ENCODE measurements at regions not wholly inside any gene's neighbourhood (a gene's known extent, or its start where the extent isn't known, plus 50 kb on each side); places are given as distances from the start of the nearest gene placed in this dataset.
"Not testable (repeated sequence)": the region's sequence is repeated elsewhere in the genome, so short reads cannot be mapped to it uniquely, and the experiment has no call there.

DNA sequence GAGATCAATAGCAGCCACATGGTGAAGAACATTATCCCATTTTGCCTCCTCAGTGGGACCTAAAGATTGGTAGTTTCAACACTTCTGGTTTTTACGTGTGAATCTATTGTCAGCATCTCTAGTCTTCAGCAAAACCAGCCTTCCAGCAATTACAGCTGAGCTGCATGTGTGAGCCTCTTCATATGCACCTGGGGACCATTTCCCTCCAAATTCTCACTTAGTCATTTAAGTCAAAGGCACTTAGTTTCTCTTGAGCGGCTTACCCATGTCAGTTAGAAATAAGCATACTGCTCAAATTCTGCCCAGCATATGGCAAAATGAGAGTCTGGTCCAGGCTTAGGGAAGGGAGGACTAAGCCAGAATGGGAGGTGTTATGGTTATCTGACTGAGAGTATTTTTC is 99.7 kb upstream of the NXPH2 start:
- BruUV-seq (replicated peaks): no TSS peak
- TF ChIP-seq EZH2phosphoT487 (IDR thresholded peaks at IDR 0.05; ENCODE audit: borderline replicate concordance, low read length): no peak
- TF ChIP-seq, protein P1, sequence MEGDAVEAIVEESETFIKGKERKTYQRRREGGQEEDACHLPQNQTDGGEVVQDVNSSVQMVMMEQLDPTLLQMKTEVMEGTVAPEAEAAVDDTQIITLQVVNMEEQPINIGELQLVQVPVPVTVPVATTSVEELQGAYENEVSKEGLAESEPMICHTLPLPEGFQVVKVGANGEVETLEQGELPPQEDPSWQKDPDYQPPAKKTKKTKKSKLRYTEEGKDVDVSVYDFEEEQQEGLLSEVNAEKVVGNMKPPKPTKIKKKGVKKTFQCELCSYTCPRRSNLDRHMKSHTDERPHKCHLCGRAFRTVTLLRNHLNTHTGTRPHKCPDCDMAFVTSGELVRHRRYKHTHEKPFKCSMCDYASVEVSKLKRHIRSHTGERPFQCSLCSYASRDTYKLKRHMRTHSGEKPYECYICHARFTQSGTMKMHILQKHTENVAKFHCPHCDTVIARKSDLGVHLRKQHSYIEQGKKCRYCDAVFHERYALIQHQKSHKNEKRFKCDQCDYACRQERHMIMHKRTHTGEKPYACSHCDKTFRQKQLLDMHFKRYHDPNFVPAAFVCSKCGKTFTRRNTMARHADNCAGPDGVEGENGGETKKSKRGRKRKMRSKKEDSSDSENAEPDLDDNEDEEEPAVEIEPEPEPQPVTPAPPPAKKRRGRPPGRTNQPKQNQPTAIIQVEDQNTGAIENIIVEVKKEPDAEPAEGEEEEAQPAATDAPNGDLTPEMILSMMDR (conservative IDR thresholded peaks at IDR 0.05; ENCODE audit: low read depth, low read length): no peak
- TF ChIP-seq EZH2 (IDR thresholded peaks at IDR 0.05; ENCODE audit: low read length, unreplicated experiment): no peak
- DNase-seq: no peak
- H3F3A ChIP-seq (ENCODE audit: low read length, unreplicated experiment): no peaks in the 10 kb centered on the region
- ATAC-seq: no peak
- ChIA-PET POLR2A (ENCODE audit: unreplicated experiment) (no interaction called here), CTCF (no interaction called here)
- no peaks in the 10 kb centered on the region for H3K27me3 ChIP-seq (ENCODE audit: low read length)
- H3K4me1 ChIP-seq (ENCODE audit: insufficient read depth, low read length): no peaks in the 10 kb centered on the region
- H3K79me2 ChIP-seq (ENCODE audit: low read length): no peaks in the 10 kb centered on the region
- no peaks in the 10 kb centered on the region for H3K9me3 ChIP-seq (ENCODE audit: low read length)
- intact Hi-C loops (cut with micrococcal nuclease): no loop called here
- H3K9ac ChIP-seq (ENCODE audit: low read length): no peak overlapping the region
- H3K4me3 ChIP-seq (ENCODE audit: low read length): no peak overlapping the region
- no peak overlapping the region for H3K4me2 ChIP-seq (ENCODE audit: low read length)
- H3K27ac ChIP-seq (ENCODE audit: low read length): no peak overlapping the region
- no peaks in the 10 kb centered on the region for H3K36me3 ChIP-seq (ENCODE audit: low read depth, low read length)
- no peaks in the 10 kb centered on the region for H4K20me1 ChIP-seq (ENCODE audit: low read length)
- no peaks in the 10 kb centered on the region for H3K9me2 ChIP-seq (replicated peaks; ENCODE audit: low read length)
- H2AFZ ChIP-seq (ENCODE audit: low read length): no peak overlapping the region

DNA sequence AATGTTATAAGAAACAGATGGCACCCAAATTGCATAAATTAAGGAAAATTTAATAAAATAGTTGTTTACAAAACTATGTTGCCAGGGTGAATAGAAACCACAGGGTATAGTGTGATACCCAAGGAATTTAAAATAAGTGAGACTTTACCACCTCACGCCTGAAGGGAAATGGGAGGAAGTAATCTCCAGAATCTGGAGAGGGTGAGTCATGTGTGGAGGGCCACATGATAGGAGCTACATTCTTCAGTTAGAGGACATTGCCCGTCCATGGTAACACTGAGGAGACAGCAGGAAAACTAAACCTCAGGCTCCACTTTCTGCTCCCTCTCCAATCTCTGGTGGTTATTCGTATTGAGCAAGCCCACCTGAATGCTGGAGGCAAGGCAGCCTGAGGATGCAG is 97.2 kb upstream of the NXPH2 start:
- TF ChIP-seq, protein P1 (conservative IDR thresholded peaks at IDR 0.05; ENCODE audit: low read depth, low read length): no peak
- no peak for TF ChIP-seq EZH2phosphoT487 (IDR thresholded peaks at IDR 0.05; ENCODE audit: borderline replicate concordance, low read length)
- TF ChIP-seq EZH2 (IDR thresholded peaks at IDR 0.05; ENCODE audit: low read length, unreplicated experiment): no peak
- Histone ChIP-seq H3F3A (ENCODE audit: low read length, unreplicated experiment) (no peaks in the 10 kb centered on the region), H3K79me2 (ENCODE audit: low read length) (no peaks in the 10 kb centered on the region), H3K36me3 (ENCODE audit: low read depth, low read length) (no peaks in the 10 kb centered on the region), H3K4me2 (ENCODE audit: low read length) (no peak overlapping the region), H3K27ac (ENCODE audit: low read length) (no peak overlapping the region), H3K4me1 (ENCODE audit: insufficient read depth, low read length) (no peaks in the 10 kb centered on the region), H3K9me2 (replicated peaks; ENCODE audit: low read length) (no peaks in the 10 kb centered on the region), H2AFZ (ENCODE audit: low read length) (no peak overlapping the region), H3K9ac (ENCODE audit: low read length) (no peak overlapping the region), H3K4me3 (ENCODE audit: low read length) (no peak overlapping the region), H3K9me3 (ENCODE audit: low read length) (no peaks in the 10 kb centered on the region), H4K20me1 (ENCODE audit: low read length) (no peaks in the 10 kb centered on the region), H3K27me3 (ENCODE audit: low read length) (no peaks in the 10 kb centered on the region)
- POLR2A ChIA-PET (ENCODE audit: unreplicated experiment): no interaction called here
- intact Hi-C loops (cut with micrococcal nuclease): no loop called here
- DNase-seq: peak; percentile 9
- CTCF ChIA-PET: no interaction called here
- BruUV-seq (replicated peaks): no TSS peak
- no peak for ATAC-seq

DNA sequence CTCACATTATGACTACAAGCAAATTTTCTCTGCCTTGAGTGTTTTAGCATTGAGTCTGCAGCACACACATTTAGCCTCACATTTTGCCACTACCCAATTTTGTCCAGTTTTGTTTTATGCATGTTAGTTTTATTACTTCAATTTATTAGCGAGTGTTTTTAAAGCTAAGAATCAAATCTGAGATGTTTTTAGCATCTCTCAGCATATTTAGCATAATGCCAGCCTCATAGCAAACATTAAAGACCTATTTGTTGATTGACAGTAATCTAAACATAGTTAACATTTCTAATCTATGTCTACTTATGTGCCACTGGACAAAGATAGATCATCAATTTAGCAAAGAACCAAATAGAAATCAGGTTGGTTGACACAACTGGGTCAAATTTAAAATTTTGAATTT is 94.1 kb upstream of the NXPH2 start:
- DNase-seq (no peak), ATAC-seq (no peak)
- no peaks in the 10 kb centered on the region for H4K20me1 ChIP-seq (ENCODE audit: low read length)
- H3K9me3 ChIP-seq (ENCODE audit: low read length): no peaks in the 10 kb centered on the region
- 0 out of 2 replicates have a peak, but pooled peaks cover 5% of the 10 kb centered on the region for H3K4me1 ChIP-seq (ENCODE audit: insufficient read depth, low read length)
- H3K27ac ChIP-seq (ENCODE audit: low read length): no peak overlapping the region
- ChIA-PET CTCF (no interaction called here), POLR2A (ENCODE audit: unreplicated experiment) (no interaction called here)
- H3K4me2 ChIP-seq (ENCODE audit: low read length): no peak overlapping the region
- no peaks in the 10 kb centered on the region for H3K36me3 ChIP-seq (ENCODE audit: low read depth, low read length)
- no peak overlapping the region for H3K9ac ChIP-seq (ENCODE audit: low read length)
- H3K4me3 ChIP-seq (ENCODE audit: low read length): no peak overlapping the region
- H3K79me2 ChIP-seq (ENCODE audit: low read length): no peaks in the 10 kb centered on the region
- TF ChIP-seq, protein P1 (conservative IDR thresholded peaks at IDR 0.05; ENCODE audit: low read depth, low read length): no peak
- TF ChIP-seq EZH2 (IDR thresholded peaks at IDR 0.05; ENCODE audit: low read length, unreplicated experiment) (no peak), EZH2phosphoT487 (IDR thresholded peaks at IDR 0.05; ENCODE audit: borderline replicate concordance, low read length) (no peak)
- no peaks in the 10 kb centered on the region for H3K9me2 ChIP-seq (replicated peaks; ENCODE audit: low read length)
- no TSS peak for BruUV-seq (replicated peaks)
- no peaks in the 10 kb centered on the region for H3K27me3 ChIP-seq (ENCODE audit: low read length)
- intact Hi-C loops (cut with micrococcal nuclease): no loop called here
- H2AFZ ChIP-seq (ENCODE audit: low read length): no peak overlapping the region
- H3F3A ChIP-seq (ENCODE audit: low read length, unreplicated experiment): no peaks in the 10 kb centered on the region

DNA sequence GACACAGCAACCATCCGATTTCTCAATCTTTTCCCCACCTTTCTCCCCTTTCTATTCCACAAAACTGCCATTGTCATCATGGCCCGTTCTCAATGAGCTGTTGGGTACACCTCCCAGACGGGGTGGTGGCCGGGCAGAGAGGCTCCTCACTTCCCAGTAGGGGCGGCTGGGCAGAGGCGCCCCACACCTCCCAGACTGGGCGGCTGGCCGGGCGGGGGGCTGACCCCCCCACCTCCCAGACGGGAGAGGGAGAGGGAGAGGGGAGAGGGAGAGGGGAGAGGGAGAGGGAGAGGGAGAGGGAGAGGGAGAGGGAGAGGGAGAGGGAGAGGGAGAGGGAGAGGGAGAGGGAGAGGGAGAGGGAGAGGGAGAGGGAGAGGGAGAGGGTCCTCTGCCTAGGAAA is 91.9 kb upstream of the NXPH2 start:
- BruUV-seq (replicated peaks); ATAC-seq; CTCF ChIA-PET; POLR2A ChIA-PET (ENCODE audit: unreplicated experiment); H3K27me3 ChIP-seq (ENCODE audit: low read length); H3K4me1 ChIP-seq (ENCODE audit: insufficient read depth, low read length); H3K27ac ChIP-seq (ENCODE audit: low read length); DNase-seq; H3K4me2 ChIP-seq (ENCODE audit: low read length); H4K20me1 ChIP-seq (ENCODE audit: low read length); H3K4me3 ChIP-seq (ENCODE audit: low read length); H3K36me3 ChIP-seq (ENCODE audit: low read depth, low read length); H2AFZ ChIP-seq (ENCODE audit: low read length); intact Hi-C loops (cut with micrococcal nuclease); H3F3A ChIP-seq (ENCODE audit: low read length, unreplicated experiment); H3K79me2 ChIP-seq (ENCODE audit: low read length); H3K9me2 ChIP-seq (replicated peaks; ENCODE audit: low read length); H3K9me3 ChIP-seq (ENCODE audit: low read length); H3K9ac ChIP-seq (ENCODE audit: low read length): not testable (repeated sequence)
